Liver (tissue), 3 donors: ENCODE measurements at regions not wholly inside any gene's neighbourhood (a gene's known extent, or its start where the extent isn't known, plus 50 kb on each side); places are given as distances from the start of the nearest gene placed in this dataset.

Source experiments
- EGR1 ChIP-seq, 2 donors: IDR thresholded peaks; 2 replicates each; pipeline ENCODE4 v1.6.1; 2016 to 2018; ENCODE audit warnings: antibody characterized with exemption in 2 of 2, low read depth in 2 of 2
- GABPA ChIP-seq, 2 donors: IDR thresholded peaks in 1 of 2; conservative IDR thresholded peaks in 1 of 2; 2 replicates each; pipeline ENCODE4 v1.6.1; 2016; ENCODE audit warnings: antibody characterized with exemption in 2 of 2, mild to moderate bottlenecking in 1 of 2, moderate library complexity in 1 of 2
- RXRA ChIP-seq, 2 donors: IDR thresholded peaks; 2 replicates each; pipeline ENCODE4 v1.6.1; 2017 to 2018; ENCODE audit warnings: antibody characterized with exemption in 2 of 2, mild to moderate bottlenecking in 1 of 2
- TF ChIP-seq, protein P1 (sequence below): fragments of 150-350 bp; IDR thresholded peaks from 2 replicates; pipeline ENCODE4 v1.5.1; 2017; ENCODE audit warnings: improper control_type of control experiment, low read depth, low read length; ENCODE audit not compliant: missing input control
- TF ChIP-seq, protein P2 (sequence below): IDR thresholded peaks from 2 replicates; pipeline ENCODE4 v1.6.1; 2016; ENCODE audit warnings: antibody characterized with exemption
- donor health status: healthy.
- donor health status: healthy.

DNA sequence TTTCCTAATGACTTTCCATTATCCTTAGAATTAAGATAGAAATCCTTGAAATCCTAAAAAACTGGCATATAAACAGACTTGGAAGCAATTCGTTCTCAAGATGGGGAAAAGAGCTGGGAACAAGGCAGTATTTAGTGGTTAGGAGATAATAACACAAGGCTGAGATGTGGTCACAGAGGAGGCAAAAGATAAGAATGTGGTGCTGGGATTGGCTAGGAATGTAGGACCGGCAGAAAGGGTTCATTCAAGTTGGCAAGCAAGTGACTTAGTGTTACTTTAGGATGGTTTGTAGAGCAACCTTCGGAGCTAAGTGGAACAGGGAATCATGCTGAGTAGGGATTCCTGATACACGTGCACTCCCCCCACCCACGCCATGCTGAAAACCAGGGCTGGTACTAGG, 121.9 kb upstream of the RPS6KA3 start:
- TF ChIP-seq, protein P1, sequence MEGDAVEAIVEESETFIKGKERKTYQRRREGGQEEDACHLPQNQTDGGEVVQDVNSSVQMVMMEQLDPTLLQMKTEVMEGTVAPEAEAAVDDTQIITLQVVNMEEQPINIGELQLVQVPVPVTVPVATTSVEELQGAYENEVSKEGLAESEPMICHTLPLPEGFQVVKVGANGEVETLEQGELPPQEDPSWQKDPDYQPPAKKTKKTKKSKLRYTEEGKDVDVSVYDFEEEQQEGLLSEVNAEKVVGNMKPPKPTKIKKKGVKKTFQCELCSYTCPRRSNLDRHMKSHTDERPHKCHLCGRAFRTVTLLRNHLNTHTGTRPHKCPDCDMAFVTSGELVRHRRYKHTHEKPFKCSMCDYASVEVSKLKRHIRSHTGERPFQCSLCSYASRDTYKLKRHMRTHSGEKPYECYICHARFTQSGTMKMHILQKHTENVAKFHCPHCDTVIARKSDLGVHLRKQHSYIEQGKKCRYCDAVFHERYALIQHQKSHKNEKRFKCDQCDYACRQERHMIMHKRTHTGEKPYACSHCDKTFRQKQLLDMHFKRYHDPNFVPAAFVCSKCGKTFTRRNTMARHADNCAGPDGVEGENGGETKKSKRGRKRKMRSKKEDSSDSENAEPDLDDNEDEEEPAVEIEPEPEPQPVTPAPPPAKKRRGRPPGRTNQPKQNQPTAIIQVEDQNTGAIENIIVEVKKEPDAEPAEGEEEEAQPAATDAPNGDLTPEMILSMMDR = no peak
- no peak for TF ChIP-seq EGR1 (IDR thresholded peaks at IDR 0.05; ENCODE audit: low read depth in 2 of 2)
- TF ChIP-seq GABPA (IDR thresholded peaks at IDR 0.05 in 1 of 2, conservative IDR thresholded peaks at IDR 0.05 in 1 of 2) = no peak
- TF ChIP-seq, protein P2, sequence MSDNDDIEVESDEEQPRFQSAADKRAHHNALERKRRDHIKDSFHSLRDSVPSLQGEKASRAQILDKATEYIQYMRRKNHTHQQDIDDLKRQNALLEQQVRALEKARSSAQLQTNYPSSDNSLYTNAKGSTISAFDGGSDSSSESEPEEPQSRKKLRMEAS = no peak
- TF ChIP-seq RXRA (IDR thresholded peaks at IDR 0.05) = no peak
